CD14-positive monocyte (primary cell): ENCODE measurements at regions not wholly inside any gene's neighbourhood (a gene's known extent, or its start where the extent isn't known, plus 50 kb on each side); places are given as distances from the start of the nearest gene placed in this dataset.

Experiments used
- DNase-seq, 3 donors: peaks; one replicate each; pipeline ENCODE4 v3.0.0-alpha.2; 2011 to 2022
- H2AFZ ChIP-seq: 2 replicates; pipeline ENCODE4 v1.6.0; 2012; ENCODE audit warnings: mild to moderate bottlenecking, low read depth, low read length, inconsistent platforms; ENCODE audit not compliant: insufficient read depth, poor library complexity, severe bottlenecking
- H3K27ac ChIP-seq, 2 donors: 1 replicate in 1 of 2; 2 replicates in 1 of 2; pipeline ENCODE4 v1.5.1; 2012 to 2013; ENCODE audit warnings: low read length in 2 of 2, control low read depth in 1 of 2, inconsistent platforms in 1 of 2, low read depth in 1 of 2, mild to moderate bottlenecking in 1 of 2
- H3K27me3 ChIP-seq, 2 donors: one replicate each; pipeline versions ENCODE4 v1.6.0 to v1.6.1; 2011 to 2013; ENCODE audit warnings: low read length in 2 of 2; ENCODE audit not compliant: control insufficient read depth in 2 of 2, insufficient read depth in 2 of 2
- H3K36me3 ChIP-seq, 2 donors: replicated peaks in 1 of 2; 1 replicate in 1 of 2; 2 replicates in 1 of 2; pipeline versions ENCODE4 v1.5.1 to v1.6.1; 2012 to 2013; ENCODE audit warnings: low read length in 2 of 2, control low read depth in 1 of 2, inconsistent platforms in 1 of 2, mild to moderate bottlenecking in 1 of 2; ENCODE audit not compliant: insufficient read depth in 2 of 2, control insufficient read depth in 1 of 2
- H3K4me1 ChIP-seq, 2 donors: 1 replicate in 1 of 2; 2 replicates in 1 of 2; pipeline versions ENCODE4 v1.5.1 to v1.6.1; 2012 to 2013; ENCODE audit warnings: low read length in 2 of 2, control low read depth in 1 of 2, inconsistent platforms in 1 of 2, mild to moderate bottlenecking in 1 of 2, moderate library complexity in 1 of 2; ENCODE audit not compliant: insufficient read depth in 2 of 2, control insufficient read depth in 1 of 2
- H3K4me2 ChIP-seq: replicated peaks from 2 replicates; pipeline ENCODE3; 2012; ENCODE audit warnings: low read length, moderate library complexity, mild to moderate bottlenecking; ENCODE audit not compliant: poor library complexity, severe bottlenecking; ENCODE audit errors: extremely low read depth
- H3K4me3 ChIP-seq, 3 experiments: fragments of 200-600 bp in 1 of 3; sonication (generic) in 1 of 3; replicated peaks in 1 of 3; 1 replicate in 2 of 3; 2 replicates in 1 of 3; pipeline ENCODE4 v1.5.1; 2011 to 2013; ENCODE audit warnings: low read length in 3 of 3, mild to moderate bottlenecking in 3 of 3, control low read depth in 2 of 3, low read depth in 2 of 3, inconsistent platforms in 1 of 3, moderate library complexity in 1 of 3
- H3K79me2 ChIP-seq: 2 replicates; pipeline ENCODE4 v1.6.0; 2012; ENCODE audit warnings: mild to moderate bottlenecking, control low read depth, inconsistent platforms, low read length, moderate library complexity; ENCODE audit not compliant: insufficient read depth
- H3K9ac ChIP-seq: 2 replicates; pipeline ENCODE4 v1.6.0; 2017; ENCODE audit warnings: low read length, mild to moderate bottlenecking; ENCODE audit not compliant: insufficient read depth, poor library complexity, severe bottlenecking
- H3K9me3 ChIP-seq, 2 donors: replicated peaks in 1 of 2; 1 replicate in 1 of 2; 2 replicates in 1 of 2; pipeline versions ENCODE4 v1.5.1 to v1.6.1; 2012 to 2013; ENCODE audit warnings: low read length in 2 of 2, control low read depth in 1 of 2; ENCODE audit not compliant: control insufficient read depth in 1 of 2, insufficient read depth in 1 of 2
- H4K20me1 ChIP-seq: 2 replicates; pipeline ENCODE4 v1.6.0; 2012; ENCODE audit warnings: mild to moderate bottlenecking, low read length, control low read depth, moderate library complexity; ENCODE audit not compliant: insufficient read depth
- H3K27ac Mint-ChIP-seq, 7 donors: one replicate each; pipeline ENCODE4 v1.8.0; 2020; ENCODE audit warnings: mild to moderate bottlenecking in 7 of 7, mixed read lengths in 7 of 7, moderate library complexity in 6 of 7, inconsistent platforms in 2 of 7
- H3K27me3 Mint-ChIP-seq, 3 donors: one replicate each; pipeline ENCODE4 v1.8.0; 2021 to 2022; ENCODE audit warnings: low read depth in 3 of 3, mild to moderate bottlenecking in 3 of 3, mixed read lengths in 3 of 3, moderate library complexity in 3 of 3, inconsistent platforms in 1 of 3
- H3K36me3 Mint-ChIP-seq, 2 donors: one replicate each; pipeline ENCODE4 v1.8.0; 2020; ENCODE audit warnings: mixed read lengths in 2 of 2, inconsistent platforms in 1 of 2, mild to moderate bottlenecking in 1 of 2
- H3K4me1 Mint-ChIP-seq: one replicate; pipeline ENCODE4 v1.8.0; 2020; ENCODE audit warnings: mild to moderate bottlenecking, mixed read lengths
- H3K4me3 Mint-ChIP-seq, 2 donors: one replicate each; pipeline ENCODE4 v1.8.0; 2020; ENCODE audit warnings: mild to moderate bottlenecking in 2 of 2, mixed read lengths in 2 of 2, moderate library complexity in 1 of 2
- H3K9me3 Mint-ChIP-seq, 7 donors: one replicate each; pipeline ENCODE4 v1.8.0; 2020 to 2022; ENCODE audit warnings: mixed read lengths in 7 of 7, mild to moderate bottlenecking in 6 of 7, moderate library complexity in 6 of 7, inconsistent platforms in 2 of 7
- CTCF ChIP-seq: fragments of 200-600 bp; IDR thresholded peaks from one replicate; pipeline ENCODE4 v1.8.0; 2022; ENCODE audit warnings: antibody characterized with exemption, mild to moderate bottlenecking
- WGBS: methylation state at CpG from one replicate; pipeline ENCODE4 v1.1.5; 2013; ENCODE audit warnings: missing lambda C conversion rate; ENCODE audit not compliant: insufficient coverage; 5-methylcytosine and 5-hydroxymethylcytosine counted together
- intact Hi-C, 2 donors: fragments of 100-400 bp; cut with micrococcal nuclease; formaldehyde crosslinking; loops; one replicate each; pipeline versions ENCODE4 v1.15.0 to v1.15.1; 2023

GRCh38 chr20:55273149-55273548 is 732.2 kb downstream of the CBLN4 start:
- TF ChIP-seq CTCF: no peak

GRCh38 chr20:55271371-55271770 is 733.9 kb downstream of the CBLN4 start:
- DNase-seq: no peak
- no CpG with 5 or more reads among the region's 2 CpGs for WGBS
- intact Hi-C loops: no loop called here

More at GRCh38 chr20:55273149-55273548, 732.2 kb downstream of the CBLN4 start:
- Histone ChIP-seq H3K27ac (no peak overlapping the region), H3K4me1 (no peaks in the 10 kb centered on the region), H3K27me3 (no peaks in the 10 kb centered on the region), H3K4me2 (no peak overlapping the region), H3K4me3 (no peak overlapping the region), H3K9me3 (no peaks in the 10 kb centered on the region), H3K9ac (no peak overlapping the region), H4K20me1 (no peaks in the 10 kb centered on the region), H2AFZ (no peak overlapping the region), H3K79me2 (no peaks in the 10 kb centered on the region), H3K36me3 (no peaks in the 10 kb centered on the region)
- Mint-ChIP-seq H3K4me3 (no peak overlapping the region), H3K36me3 (no peaks in the 10 kb centered on the region), H3K27me3 (peaks cover 0 to 1% (median 0%) of the 10 kb centered on the region in 3 donors), H3K9me3 (peaks cover 0 to 15% (median 8%) of the 10 kb centered on the region in 7 donors), H3K4me1 (no peaks in the 10 kb centered on the region), H3K27ac (no peak overlapping the region)
- intact Hi-C loops: no loop called here
- no peak for DNase-seq

More at GRCh38 chr20:55271371-55271770, 733.9 kb downstream of the CBLN4 start:
- Histone ChIP-seq H3K79me2 (no peaks in the 10 kb centered on the region), H3K4me1 (no peaks in the 10 kb centered on the region), H3K27me3 (no peaks in the 10 kb centered on the region), H3K4me3 (no peak overlapping the region), H2AFZ (no peak overlapping the region), H3K4me2 (no peak overlapping the region), H3K36me3 (no peaks in the 10 kb centered on the region), H4K20me1 (no peaks in the 10 kb centered on the region), H3K27ac (no peak overlapping the region), H3K9me3 (peaks cover 0 to 4% of the 10 kb centered on the region in 2 donors), H3K9ac (no peak overlapping the region)
- Mint-ChIP-seq H3K36me3 (no peaks in the 10 kb centered on the region), H3K27ac (no peak overlapping the region), H3K4me1 (no peaks in the 10 kb centered on the region), H3K4me3 (no peak overlapping the region), H3K27me3 (peaks cover 0 to 1% (median 0%) of the 10 kb centered on the region in 3 donors), H3K9me3 (peaks cover 2 to 14% (median 3%) of the 10 kb centered on the region in 7 donors)
- TF ChIP-seq CTCF: no peak
